BJ (cell line): ENCODE measurements at regions not wholly inside any gene's neighbourhood (a gene's known extent, or its start where the extent isn't known, plus 50 kb on each side); places are given as distances from the start of the nearest gene placed in this dataset.

Experiments used
- CTCF ChIA-PET: fragments of 350-600 bp; formaldehyde crosslinking; extraction: SDS; loops from one replicate; lab custom pipeline; 2021; ENCODE audit warnings: antibody characterized with exemption, inconsistent platforms; lab: Yijun Ruan, JAX
- POLR2A ChIA-PET: fragments of 300-600 bp; sonication (Branson Sonifier 250); formaldehyde crosslinking; extraction: SDS; loops from one replicate; lab custom pipeline; 2021; ENCODE audit warnings: antibody characterized with exemption; lab: Charles Lee
- DNase-seq: peaks from one replicate; pipeline ENCODE4 v3.0.0-alpha.2; 2011; ENCODE audit warnings: low read depth
- H3K27me3 ChIP-seq: 2 replicates; pipeline ENCODE4 v1.6.0; 2011; ENCODE audit warnings: low read length; ENCODE audit not compliant: control insufficient read depth, insufficient read depth
- H3K36me3 ChIP-seq: 2 replicates; pipeline ENCODE4 v1.5.1; 2011; ENCODE audit warnings: low read length; ENCODE audit not compliant: control insufficient read depth, insufficient read depth
- H3K4me3 ChIP-seq: 2 replicates; pipeline ENCODE4 v1.5.1; 2011; ENCODE audit warnings: low read depth, mild to moderate bottlenecking, control low read depth, low read length
- CTCF ChIP-seq: IDR thresholded peaks from 2 replicates; pipeline ENCODE4 v1.5.1; 2011; ENCODE audit warnings: low read depth, mild to moderate bottlenecking, control low read depth, inconsistent platforms, low read length, moderate library complexity; ENCODE audit not compliant: insufficient read depth

GRCh38 chr21:15326032-15326867, 261.4 kb upstream of the NRIP1 start:
- no peak for TF ChIP-seq CTCF
- H3K4me3 ChIP-seq = no peak overlapping the region
- H3K27me3 ChIP-seq = no peaks in the 10 kb centered on the region
- CTCF ChIA-PET = no interaction called here
- H3K36me3 ChIP-seq = no peaks in the 10 kb centered on the region
- no peak for DNase-seq
- POLR2A ChIA-PET = no interaction called here

- ChIA-PET POLR2A (no interaction called here), CTCF (interaction anchor here (0.6 kb wide), 1 partner anchor 59 kb away, joined by 3 read pairs; no protein-coding TSS in a partner anchor)
- TF ChIP-seq CTCF = no peak
- H3K36me3 ChIP-seq = no peaks in the 10 kb centered on the region
- no peaks in the 10 kb centered on the region for H3K27me3 ChIP-seq
- H3K4me3 ChIP-seq = no peak overlapping the region
- no peak for DNase-seq
Observed at GRCh38 chr21:15327637-15328265, 263.0 kb upstream of the NRIP1 start.

- H3K4me3 ChIP-seq = no peak overlapping the region
- DNase-seq = no peak
- ChIA-PET POLR2A (no interaction called here), CTCF (interaction anchor here (1.3 kb wide), 1 partner anchor 15 kb away, joined by 3 read pairs; no protein-coding TSS in a partner anchor)
- H3K36me3 ChIP-seq = no peaks in the 10 kb centered on the region
- no peak for TF ChIP-seq CTCF
- H3K27me3 ChIP-seq = no peaks in the 10 kb centered on the region
Observed at GRCh38 chr21:15329191-15329590, 264.4 kb upstream of the NRIP1 start.

GRCh38 chr21:15330872-15331271, 266.1 kb upstream of the NRIP1 start:
- TF ChIP-seq CTCF = no peak
- POLR2A ChIA-PET = no interaction called here
- H3K4me3 ChIP-seq = no peak overlapping the region
- no peaks in the 10 kb centered on the region for H3K27me3 ChIP-seq
- no peaks in the 10 kb centered on the region for H3K36me3 ChIP-seq
- CTCF ChIA-PET = no interaction called here
- DNase-seq = no peak

- TF ChIP-seq CTCF = no peak
- no peaks in the 10 kb centered on the region for H3K27me3 ChIP-seq
- ChIA-PET POLR2A (no interaction called here), CTCF (no interaction called here)
- no peaks in the 10 kb centered on the region for H3K36me3 ChIP-seq
- no peak overlapping the region for H3K4me3 ChIP-seq
- DNase-seq = no peak
Observed at GRCh38 chr21:15332572-15332971, 267.8 kb upstream of the NRIP1 start.
